ENCODE measurements at regions not wholly inside any gene's neighbourhood (a gene's known extent, or its start where the extent isn't known, plus 50 kb on each side); places are given as distances from the start of the nearest gene placed in this dataset.

GRCh38 chr9:19595003-19595402 lies 186.2 kb downstream of the ACER2 start:
- Histone ChIP-seq H3K4me1 (ENCODE audit: insufficient read depth, low read length) (no peaks in the 10 kb centered on the region), H3K79me2 (ENCODE audit: low read length) (no peaks in the 10 kb centered on the region), H3K4me3 (ENCODE audit: low read length) (no peak overlapping the region), H3K4me2 (ENCODE audit: low read length) (no peak overlapping the region), H3F3A (ENCODE audit: low read length, unreplicated experiment) (no peaks in the 10 kb centered on the region), H3K9me3 (ENCODE audit: low read length) (no peaks in the 10 kb centered on the region), H3K9ac (ENCODE audit: low read length) (no peak overlapping the region), H4K20me1 (ENCODE audit: low read length) (no peaks in the 10 kb centered on the region), H3K27ac (ENCODE audit: low read length) (no peak overlapping the region), H3K36me3 (ENCODE audit: low read depth, low read length) (no peaks in the 10 kb centered on the region), H3K9me2 (replicated peaks; ENCODE audit: low read length) (no peaks in the 10 kb centered on the region), H3K27me3 (ENCODE audit: low read length) (peaks cover 14% of the 10 kb centered on the region; the same call in 1 of the 2 replicates), H2AFZ (ENCODE audit: low read length) (no peak overlapping the region)
- ATAC-seq, result no peak
- intact Hi-C loops (cut with micrococcal nuclease), result no loop called here
- CTCF ChIA-PET, result no interaction called here
- TF ChIP-seq EZH2phosphoT487 (IDR thresholded peaks at IDR 0.05; ENCODE audit: borderline replicate concordance, low read length) (no peak), EZH2 (IDR thresholded peaks at IDR 0.05; ENCODE audit: low read length, unreplicated experiment) (no peak)
- TF ChIP-seq, protein P1, sequence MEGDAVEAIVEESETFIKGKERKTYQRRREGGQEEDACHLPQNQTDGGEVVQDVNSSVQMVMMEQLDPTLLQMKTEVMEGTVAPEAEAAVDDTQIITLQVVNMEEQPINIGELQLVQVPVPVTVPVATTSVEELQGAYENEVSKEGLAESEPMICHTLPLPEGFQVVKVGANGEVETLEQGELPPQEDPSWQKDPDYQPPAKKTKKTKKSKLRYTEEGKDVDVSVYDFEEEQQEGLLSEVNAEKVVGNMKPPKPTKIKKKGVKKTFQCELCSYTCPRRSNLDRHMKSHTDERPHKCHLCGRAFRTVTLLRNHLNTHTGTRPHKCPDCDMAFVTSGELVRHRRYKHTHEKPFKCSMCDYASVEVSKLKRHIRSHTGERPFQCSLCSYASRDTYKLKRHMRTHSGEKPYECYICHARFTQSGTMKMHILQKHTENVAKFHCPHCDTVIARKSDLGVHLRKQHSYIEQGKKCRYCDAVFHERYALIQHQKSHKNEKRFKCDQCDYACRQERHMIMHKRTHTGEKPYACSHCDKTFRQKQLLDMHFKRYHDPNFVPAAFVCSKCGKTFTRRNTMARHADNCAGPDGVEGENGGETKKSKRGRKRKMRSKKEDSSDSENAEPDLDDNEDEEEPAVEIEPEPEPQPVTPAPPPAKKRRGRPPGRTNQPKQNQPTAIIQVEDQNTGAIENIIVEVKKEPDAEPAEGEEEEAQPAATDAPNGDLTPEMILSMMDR (conservative IDR thresholded peaks at IDR 0.05; ENCODE audit: low read depth, low read length), result no peak
- no peak for DNase-seq
- POLR2A ChIA-PET (ENCODE audit: unreplicated experiment), result no interaction called here
- BruUV-seq (replicated peaks), result no TSS peak

DNA sequence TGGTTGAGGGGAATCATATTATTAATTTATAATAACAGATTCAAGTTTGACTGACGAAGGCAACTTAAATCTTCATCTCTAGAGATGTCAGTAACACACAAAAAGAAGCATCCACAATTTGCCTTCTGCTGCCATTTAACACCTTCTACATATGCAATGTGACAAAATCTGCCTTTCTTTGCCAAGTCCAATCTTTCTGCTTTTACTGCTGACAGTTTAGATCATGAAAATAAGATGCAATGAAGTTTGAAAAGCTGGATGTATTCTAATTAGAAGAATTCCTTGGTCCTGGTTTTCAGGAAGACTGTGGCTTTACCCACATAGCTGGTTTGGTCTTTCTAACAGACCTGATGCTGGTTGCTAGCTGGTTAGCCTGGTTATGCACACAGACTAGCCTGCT lies 178.9 kb downstream of the ACER2 start:
- H3K79me2 ChIP-seq (ENCODE audit: low read length), result no peaks in the 10 kb centered on the region
- no peak overlapping the region for H3K9ac ChIP-seq (ENCODE audit: low read length)
- H4K20me1 ChIP-seq (ENCODE audit: low read length), result no peaks in the 10 kb centered on the region
- ChIA-PET POLR2A (ENCODE audit: unreplicated experiment) (no interaction called here), CTCF (no interaction called here)
- DNase-seq, result no peak
- no peaks in the 10 kb centered on the region for H3F3A ChIP-seq (ENCODE audit: low read length, unreplicated experiment)
- TF ChIP-seq EZH2phosphoT487 (IDR thresholded peaks at IDR 0.05; ENCODE audit: borderline replicate concordance, low read length), result no peak
- TF ChIP-seq, protein P1 (conservative IDR thresholded peaks at IDR 0.05; ENCODE audit: low read depth, low read length), result no peak
- no peak for TF ChIP-seq EZH2 (IDR thresholded peaks at IDR 0.05; ENCODE audit: low read length, unreplicated experiment)
- H3K4me3 ChIP-seq (ENCODE audit: low read length), result no peak overlapping the region
- H3K36me3 ChIP-seq (ENCODE audit: low read depth, low read length), result no peaks in the 10 kb centered on the region
- no peak overlapping the region for H3K4me2 ChIP-seq (ENCODE audit: low read length)
- no peak overlapping the region for H3K27ac ChIP-seq (ENCODE audit: low read length)
- ATAC-seq, result no peak
- intact Hi-C loops (cut with micrococcal nuclease), result no loop called here
- no peak overlapping the region for H2AFZ ChIP-seq (ENCODE audit: low read length)
- H3K27me3 ChIP-seq (ENCODE audit: low read length), result 0 out of 2 replicates have a peak, but pooled peaks cover 4% of the 10 kb centered on the region
- H3K9me3 ChIP-seq (ENCODE audit: low read length), result no peaks in the 10 kb centered on the region
- no peaks in the 10 kb centered on the region for H3K9me2 ChIP-seq (replicated peaks; ENCODE audit: low read length)
- no TSS peak for BruUV-seq (replicated peaks)
- no peaks in the 10 kb centered on the region for H3K4me1 ChIP-seq (ENCODE audit: insufficient read depth, low read length)

DNA sequence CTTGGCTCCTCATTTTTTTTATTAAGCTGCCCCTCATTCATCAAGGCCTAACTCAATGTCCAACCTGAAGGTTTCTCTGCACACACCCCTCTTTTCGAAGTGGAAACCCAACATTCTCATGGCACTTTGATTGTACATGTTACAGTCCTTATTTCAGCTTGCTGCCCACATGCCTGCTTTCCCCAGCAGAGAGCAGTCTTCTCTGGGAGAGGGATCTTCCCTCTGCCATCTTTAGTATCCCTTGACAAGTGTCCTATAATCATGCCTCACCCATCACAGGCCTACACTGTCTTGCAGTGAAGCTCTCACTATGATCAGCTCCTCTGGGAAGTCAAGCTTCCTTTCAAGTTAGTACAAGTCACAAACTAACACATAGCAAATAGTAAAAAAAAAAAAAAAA lies 175.1 kb downstream of the ACER2 start:
- Histone ChIP-seq H2AFZ (ENCODE audit: low read length) (no peak overlapping the region), H3K27ac (ENCODE audit: low read length) (no peak overlapping the region), H3F3A (ENCODE audit: low read length, unreplicated experiment) (no peaks in the 10 kb centered on the region), H3K36me3 (ENCODE audit: low read depth, low read length) (no peaks in the 10 kb centered on the region), H3K9ac (ENCODE audit: low read length) (no peak overlapping the region), H3K4me1 (ENCODE audit: insufficient read depth, low read length) (no peaks in the 10 kb centered on the region), H4K20me1 (ENCODE audit: low read length) (no peaks in the 10 kb centered on the region), H3K79me2 (ENCODE audit: low read length) (no peaks in the 10 kb centered on the region), H3K9me2 (replicated peaks; ENCODE audit: low read length) (no peaks in the 10 kb centered on the region), H3K4me2 (ENCODE audit: low read length) (no peak overlapping the region), H3K4me3 (ENCODE audit: low read length) (no peak overlapping the region), H3K9me3 (ENCODE audit: low read length) (no peaks in the 10 kb centered on the region), H3K27me3 (ENCODE audit: low read length) (peaks cover 23% of the 10 kb centered on the region)
- ChIA-PET POLR2A (ENCODE audit: unreplicated experiment) (no interaction called here), CTCF (no interaction called here)
- no peak for ATAC-seq
- no TSS peak for BruUV-seq (replicated peaks)
- intact Hi-C loops (cut with micrococcal nuclease), result no loop called here
- DNase-seq, result no peak
- TF ChIP-seq EZH2 (IDR thresholded peaks at IDR 0.05; ENCODE audit: low read length, unreplicated experiment) (no peak), EZH2phosphoT487 (IDR thresholded peaks at IDR 0.05; ENCODE audit: borderline replicate concordance, low read length) (no peak)
- TF ChIP-seq, protein P1 (conservative IDR thresholded peaks at IDR 0.05; ENCODE audit: low read depth, low read length), result no peak

Measured in PC-3 (cell line).